ENCODE measurements at regions not wholly inside any gene's neighbourhood (a gene's known extent, or its start where the extent isn't known, plus 50 kb on each side); places are given as distances from the start of the nearest gene placed in this dataset.

DNA sequence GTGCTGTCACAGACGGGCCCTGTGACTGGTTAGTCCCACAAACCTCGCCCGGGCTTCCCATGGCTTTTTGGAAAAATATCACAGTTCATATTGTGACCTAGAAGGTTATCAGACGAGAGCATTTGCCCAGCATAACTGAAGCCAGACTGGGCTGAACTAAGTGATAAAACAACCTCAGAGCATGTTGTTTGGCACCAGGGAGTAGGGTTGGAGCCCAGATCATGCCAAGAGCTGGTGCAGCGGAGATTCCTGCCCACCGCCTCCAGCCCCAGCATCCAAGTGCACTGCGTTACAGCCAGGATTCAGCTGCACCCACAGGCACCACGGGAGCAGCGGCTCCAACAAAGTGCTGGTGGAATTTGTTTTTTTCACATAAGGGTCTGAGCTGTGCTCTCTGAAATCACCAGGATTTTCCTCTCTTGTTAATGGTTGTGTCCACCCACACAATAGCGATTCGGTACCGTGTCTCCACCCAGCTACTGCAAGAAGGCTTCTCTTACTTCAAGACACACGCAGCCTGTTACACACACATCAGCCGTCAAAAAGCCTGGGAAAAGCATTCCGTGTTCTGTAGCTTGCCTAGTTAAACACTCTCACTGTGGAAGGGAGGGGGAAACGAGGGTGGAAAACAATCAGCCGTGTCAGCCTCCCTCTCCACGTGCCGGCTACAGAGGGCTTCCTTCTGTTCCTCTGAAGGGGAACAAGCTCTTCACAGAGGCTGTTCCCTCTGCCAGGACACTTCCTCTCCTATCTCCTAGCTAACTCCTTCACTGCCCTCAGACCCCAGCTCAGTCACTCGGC, 273.8 kb downstream of the C16orf95 start:
- Histone ChIP-seq H2AFZ (ENCODE audit: low read length) (no peak overlapping the region), H2AK5ac (ENCODE audit: low read depth, low read length) (no peak overlapping the region), H4K91ac (ENCODE audit: low read depth, low read length, poor library complexity) (no peak overlapping the region), H3K23ac (ENCODE audit: low read depth, low read length, poor library complexity) (no peak overlapping the region), H3K4me1 (ENCODE audit: control insufficient read depth in 2 of 2, insufficient read depth in 1 of 2, low read depth in 1 of 2, low read length in 2 of 2) (peaks cover 0 to 10% of the 10 kb centered on the region in 2 donors), H3K27me3 (ENCODE audit: control insufficient read depth in 3 of 3, insufficient read depth in 3 of 3, low read depth in 1 of 3, low read length in 3 of 3) (peaks cover 0 to 52% (median 0%) of the 10 kb centered on the region in 3 experiments), H3K36me3 (replicated peaks in 1 of 2; ENCODE audit: control insufficient read depth in 2 of 2, insufficient read depth in 2 of 2, low read length in 2 of 2) (no peaks in the 10 kb centered on the region), H2BK5ac (ENCODE audit: low read length) (no peak overlapping the region), H3K14ac (ENCODE audit: low read length) (no peak overlapping the region), H3K27ac (replicated peaks; ENCODE audit: low read length) (no peak overlapping the region), H3K9ac (ENCODE audit: low read depth, low read length, poor library complexity) (no peak overlapping the region), H3K18ac (ENCODE audit: low read length) (no peak overlapping the region), H3K9me3 (replicated peaks in 1 of 2; ENCODE audit: control insufficient read depth in 2 of 2, insufficient read depth in 1 of 2, low read depth in 1 of 2, low read length in 2 of 2) (no peaks in the 10 kb centered on the region), H3K4me2 (ENCODE audit: insufficient read depth, low read length, poor library complexity, severe bottlenecking) (no peak overlapping the region), H2BK12ac (ENCODE audit: low read length) (no peak overlapping the region), H2BK120ac (ENCODE audit: low read depth, low read length) (no peak overlapping the region), H3K79me1 (ENCODE audit: low read depth, low read length) (no peaks in the 10 kb centered on the region), H4K8ac (ENCODE audit: low read depth, low read length) (no peak overlapping the region), H3K4ac (ENCODE audit: low read length) (no peak overlapping the region), H2BK15ac (ENCODE audit: low read length) (peak overlapping the region; percentile 2), H3K4me3 (ENCODE audit: low read length in 2 of 2) (no peak overlapping the region)
- no CpG with 5 or more reads among the region's 20 CpGs for WGBS, 2 donors (ENCODE audit: extremely low coverage in 2 of 2, insufficient read length in 2 of 2, insufficient replicate concordance in 1 of 2)
- no peak for DNase-seq (ENCODE audit: low spot score)

DNA sequence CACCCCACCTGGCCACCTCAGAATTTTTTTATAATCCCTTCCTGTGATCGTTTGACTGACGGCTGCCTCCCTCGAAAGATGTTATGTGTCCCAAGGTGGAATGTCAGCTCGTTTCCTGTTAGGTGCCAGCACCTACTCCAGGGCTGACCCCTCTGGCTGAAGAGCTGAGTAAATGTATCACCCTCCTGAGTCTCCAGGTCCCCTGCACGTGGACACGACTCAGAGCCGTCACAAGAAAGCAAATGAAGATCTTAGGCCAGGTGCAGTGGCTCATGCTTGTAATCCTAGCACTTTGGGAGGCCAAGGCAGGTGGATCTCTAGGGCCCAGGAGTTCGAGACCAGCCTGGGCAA, 273.2 kb downstream of the C16orf95 start:
- Histone ChIP-seq H2AK5ac (ENCODE audit: low read depth, low read length) (no peak overlapping the region), H3K27me3 (ENCODE audit: control insufficient read depth in 3 of 3, insufficient read depth in 3 of 3, low read depth in 1 of 3, low read length in 3 of 3) (peaks cover 0 to 54% (median 0%) of the 10 kb centered on the region in 3 experiments), H3K4me2 (ENCODE audit: insufficient read depth, low read length, poor library complexity, severe bottlenecking) (no peak overlapping the region), H3K4me1 (ENCODE audit: control insufficient read depth in 2 of 2, insufficient read depth in 1 of 2, low read depth in 1 of 2, low read length in 2 of 2) (peaks cover 0 to 10% of the 10 kb centered on the region in 2 donors), H4K91ac (ENCODE audit: low read depth, low read length, poor library complexity) (no peak overlapping the region), H2BK15ac (ENCODE audit: low read length) (peak overlapping the region; percentile 2), H2BK5ac (ENCODE audit: low read length) (no peak overlapping the region), H2BK12ac (ENCODE audit: low read length) (no peak overlapping the region), H3K4ac (ENCODE audit: low read length) (no peak overlapping the region), H3K4me3 (ENCODE audit: low read length in 2 of 2) (no peak overlapping the region), H3K18ac (ENCODE audit: low read length) (no peak overlapping the region), H2BK120ac (ENCODE audit: low read depth, low read length) (no peak overlapping the region), H4K8ac (ENCODE audit: low read depth, low read length) (no peak overlapping the region), H3K14ac (ENCODE audit: low read length) (peak overlapping the region; percentile 11), H3K9ac (ENCODE audit: low read depth, low read length, poor library complexity) (no peak overlapping the region), H3K9me3 (replicated peaks in 1 of 2; ENCODE audit: control insufficient read depth in 2 of 2, insufficient read depth in 1 of 2, low read depth in 1 of 2, low read length in 2 of 2) (no peaks in the 10 kb centered on the region), H3K23ac (ENCODE audit: low read depth, low read length, poor library complexity) (no peak overlapping the region), H3K36me3 (replicated peaks in 1 of 2; ENCODE audit: control insufficient read depth in 2 of 2, insufficient read depth in 2 of 2, low read length in 2 of 2) (no peaks in the 10 kb centered on the region), H3K27ac (replicated peaks; ENCODE audit: low read length) (no peak overlapping the region), H2AFZ (ENCODE audit: low read length) (no peak overlapping the region), H3K79me1 (ENCODE audit: low read depth, low read length) (no peaks in the 10 kb centered on the region)
- no peak for DNase-seq (ENCODE audit: low spot score)
- no CpG with 5 or more reads among the region's 8 CpGs for WGBS, 2 donors (ENCODE audit: extremely low coverage in 2 of 2, insufficient read length in 2 of 2, insufficient replicate concordance in 1 of 2)

DNA sequence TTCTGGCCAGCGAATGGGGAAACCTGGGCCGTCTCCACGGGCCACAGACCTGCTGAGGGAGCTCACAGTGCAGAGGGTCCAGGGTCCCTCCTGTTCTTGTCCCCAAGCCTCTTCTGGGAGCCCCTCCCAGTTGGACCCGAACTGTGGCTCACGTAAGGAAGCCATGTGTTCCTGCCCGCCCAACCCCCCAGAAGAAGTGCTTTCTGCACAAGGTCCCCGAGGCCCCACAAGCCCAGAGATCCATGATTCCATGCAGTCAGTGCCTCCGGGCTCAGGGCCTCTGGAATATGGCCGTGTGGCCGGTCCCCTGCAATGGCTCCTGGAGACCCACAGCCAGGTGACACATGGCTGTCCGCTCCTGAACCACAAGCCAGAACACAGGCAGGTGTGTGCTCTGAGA, 272.4 kb downstream of the C16orf95 start:
- no peak overlapping the region for H2AFZ ChIP-seq (ENCODE audit: low read length)
- H2BK5ac ChIP-seq (ENCODE audit: low read length): no peak overlapping the region
- H4K8ac ChIP-seq (ENCODE audit: low read depth, low read length): no peak overlapping the region
- H2BK15ac ChIP-seq (ENCODE audit: low read length): no peak overlapping the region
- H3K27ac ChIP-seq (replicated peaks; ENCODE audit: low read length): no peak overlapping the region
- peak overlapping the region; percentile 68 for H3K18ac ChIP-seq (ENCODE audit: low read length)
- no peak overlapping the region for H3K4ac ChIP-seq (ENCODE audit: low read length)
- H2BK120ac ChIP-seq (ENCODE audit: low read depth, low read length): no peak overlapping the region
- H3K4me1 ChIP-seq (ENCODE audit: control insufficient read depth in 2 of 2, insufficient read depth in 1 of 2, low read depth in 1 of 2, low read length in 2 of 2): peaks cover 0 to 10% of the 10 kb centered on the region in 2 donors
- no peak overlapping the region for H2BK12ac ChIP-seq (ENCODE audit: low read length)
- no CpG with 5 or more reads among the region's 11 CpGs for WGBS, 2 donors (ENCODE audit: extremely low coverage in 2 of 2, insufficient read length in 2 of 2, insufficient replicate concordance in 1 of 2)
- no peak overlapping the region for H3K4me2 ChIP-seq (ENCODE audit: insufficient read depth, low read length, poor library complexity, severe bottlenecking)
- no peak for DNase-seq (ENCODE audit: low spot score)
- no peak overlapping the region for H3K4me3 ChIP-seq (ENCODE audit: low read length in 2 of 2)
- H3K79me1 ChIP-seq (ENCODE audit: low read depth, low read length): no peaks in the 10 kb centered on the region
- H2AK5ac ChIP-seq (ENCODE audit: low read depth, low read length): peak overlapping the region; percentile 36
- H3K9ac ChIP-seq (ENCODE audit: low read depth, low read length, poor library complexity): no peak overlapping the region
- no peaks in the 10 kb centered on the region for H3K36me3 ChIP-seq (replicated peaks in 1 of 2; ENCODE audit: control insufficient read depth in 2 of 2, insufficient read depth in 2 of 2, low read length in 2 of 2)
- H3K27me3 ChIP-seq (ENCODE audit: control insufficient read depth in 3 of 3, insufficient read depth in 3 of 3, low read depth in 1 of 3, low read length in 3 of 3): peaks cover 0 to 52% (median 0%) of the 10 kb centered on the region in 3 experiments
- no peak overlapping the region for H4K91ac ChIP-seq (ENCODE audit: low read depth, low read length, poor library complexity)
- no peaks in the 10 kb centered on the region for H3K9me3 ChIP-seq (replicated peaks in 1 of 2; ENCODE audit: control insufficient read depth in 2 of 2, insufficient read depth in 1 of 2, low read depth in 1 of 2, low read length in 2 of 2)
- no peak overlapping the region for H3K14ac ChIP-seq (ENCODE audit: low read length)
- no peak overlapping the region for H3K23ac ChIP-seq (ENCODE audit: low read depth, low read length, poor library complexity)

GRCh38 chr16:87045466-87046216, 271.6 kb downstream of the C16orf95 start:
- no peak overlapping the region for H3K27ac ChIP-seq (replicated peaks; ENCODE audit: low read length)
- H4K91ac ChIP-seq (ENCODE audit: low read depth, low read length, poor library complexity): no peak overlapping the region
- no CpG with 5 or more reads among the region's 25 CpGs for WGBS, 2 donors (ENCODE audit: extremely low coverage in 2 of 2, insufficient read length in 2 of 2, insufficient replicate concordance in 1 of 2)

More at GRCh38 chr16:87045466-87046216, 271.6 kb downstream of the C16orf95 start:
- DNase-seq (ENCODE audit: low spot score): no peak
- Histone ChIP-seq H2BK120ac (ENCODE audit: low read depth, low read length) (no peak overlapping the region), H3K79me1 (ENCODE audit: low read depth, low read length) (no peaks in the 10 kb centered on the region), H3K4me2 (ENCODE audit: insufficient read depth, low read length, poor library complexity, severe bottlenecking) (no peak overlapping the region), H3K9me3 (replicated peaks in 1 of 2; ENCODE audit: control insufficient read depth in 2 of 2, insufficient read depth in 1 of 2, low read depth in 1 of 2, low read length in 2 of 2) (no peaks in the 10 kb centered on the region), H3K18ac (ENCODE audit: low read length) (peak overlapping the region; percentile 81), H3K9ac (ENCODE audit: low read depth, low read length, poor library complexity) (no peak overlapping the region), H3K4me1 (ENCODE audit: control insufficient read depth in 2 of 2, insufficient read depth in 1 of 2, low read depth in 1 of 2, low read length in 2 of 2) (peaks cover 0 to 10% of the 10 kb centered on the region in 2 donors), H3K27me3 (ENCODE audit: control insufficient read depth in 3 of 3, insufficient read depth in 3 of 3, low read depth in 1 of 3, low read length in 3 of 3) (peaks cover 0 to 52% (median 0%) of the 10 kb centered on the region in 3 experiments), H2BK12ac (ENCODE audit: low read length) (no peak overlapping the region), H3K4me3 (ENCODE audit: low read length in 2 of 2) (no peak overlapping the region), H3K23ac (ENCODE audit: low read depth, low read length, poor library complexity) (peak overlapping the region; percentile 40), H2AFZ (ENCODE audit: low read length) (no peak overlapping the region), H3K14ac (ENCODE audit: low read length) (no peak overlapping the region), H2BK15ac (ENCODE audit: low read length) (peak overlapping the region; percentile 35), H2BK5ac (ENCODE audit: low read length) (no peak overlapping the region), H3K4ac (ENCODE audit: low read length) (no peak overlapping the region), H3K36me3 (replicated peaks in 1 of 2; ENCODE audit: control insufficient read depth in 2 of 2, insufficient read depth in 2 of 2, low read length in 2 of 2) (no peaks in the 10 kb centered on the region), H4K8ac (ENCODE audit: low read depth, low read length) (no peak overlapping the region), H2AK5ac (ENCODE audit: low read depth, low read length) (peak overlapping the region; percentile 83)
